ENCODE measurements at regions not wholly inside any gene's neighbourhood (a gene's known extent, or its start where the extent isn't known, plus 50 kb on each side); places are given as distances from the start of the nearest gene placed in this dataset.

GRCh38 chr4:18540349-18540748, 518.8 kb upstream of the LCORL start:
- POLR2A ChIA-PET (ENCODE audit: low non-redundant PET): no interaction called here
- no peak for DNase-seq (ENCODE audit: low spot score)
- no peak for TF ChIP-seq CTCF (conservative IDR thresholded peaks at IDR 0.05; ENCODE audit: low read depth)
- CTCF ChIA-PET: no interaction called here
- H3K27ac ChIP-seq: no peak overlapping the region

- no peak for DNase-seq (ENCODE audit: low spot score)
- no peak overlapping the region for H3K27ac ChIP-seq
- ChIA-PET CTCF (no interaction called here), POLR2A (ENCODE audit: low non-redundant PET) (no interaction called here)
- no peak for TF ChIP-seq CTCF (conservative IDR thresholded peaks at IDR 0.05; ENCODE audit: low read depth)
These were observed 516.6 kb upstream of the LCORL start for GRCh38 chr4:18538121-18538520.

- H3K27ac ChIP-seq: no peak overlapping the region
- no peak for DNase-seq (ENCODE audit: low spot score)
- ChIA-PET POLR2A (ENCODE audit: low non-redundant PET) (no interaction called here), CTCF (no interaction called here)
- no peak for TF ChIP-seq CTCF (conservative IDR thresholded peaks at IDR 0.05; ENCODE audit: low read depth)
These were observed 514.9 kb upstream of the LCORL start for GRCh38 chr4:18536428-18536827.

GRCh38 chr4:18535948-18536347, 514.4 kb upstream of the LCORL start:
- H3K27ac ChIP-seq: no peak overlapping the region
- no peak for DNase-seq (ENCODE audit: low spot score)
- TF ChIP-seq CTCF (conservative IDR thresholded peaks at IDR 0.05; ENCODE audit: low read depth): no peak
- POLR2A ChIA-PET (ENCODE audit: low non-redundant PET): no interaction called here
- CTCF ChIA-PET: no interaction called here

- ChIA-PET CTCF (no interaction called here), POLR2A (ENCODE audit: low non-redundant PET) (no interaction called here)
- no peak overlapping the region for H3K27ac ChIP-seq
- DNase-seq (ENCODE audit: low spot score): no peak
- TF ChIP-seq CTCF (conservative IDR thresholded peaks at IDR 0.05; ENCODE audit: low read depth): no peak
These were observed 511.8 kb upstream of the LCORL start for GRCh38 chr4:18533262-18533775.

GRCh38 chr4:18531731-18532130, 510.2 kb upstream of the LCORL start:
- ChIA-PET CTCF (no interaction called here), POLR2A (ENCODE audit: low non-redundant PET) (no interaction called here)
- no peak for TF ChIP-seq CTCF (conservative IDR thresholded peaks at IDR 0.05; ENCODE audit: low read depth)
- no peak overlapping the region for H3K27ac ChIP-seq
- DNase-seq (ENCODE audit: low spot score): no peak

GRCh38 chr4:18529482-18529881, 507.9 kb upstream of the LCORL start:
- ChIA-PET POLR2A (ENCODE audit: low non-redundant PET) (no interaction called here), CTCF (no interaction called here)
- DNase-seq (ENCODE audit: low spot score): no peak
- no peak overlapping the region for H3K27ac ChIP-seq
- no peak for TF ChIP-seq CTCF (conservative IDR thresholded peaks at IDR 0.05; ENCODE audit: low read depth)
